HG02678 (cell line): ENCODE measurements at regions not wholly inside any gene's neighbourhood (a gene's known extent, or its start where the extent isn't known, plus 50 kb on each side); places are given as distances from the start of the nearest gene placed in this dataset.
"Not testable (repeated sequence)": the region's sequence is repeated elsewhere in the genome, so short reads cannot be mapped to it uniquely, and the experiment has no call there.

Experiments used
- ATAC-seq: cut with Tn5 transposase; IDR thresholded peaks from one replicate; pipeline ENCODE4 v1.9.1; 2021; ENCODE audit warnings: mild to moderate bottlenecking, moderate library complexity; ENCODE audit not compliant: unreplicated experiment

DNA sequence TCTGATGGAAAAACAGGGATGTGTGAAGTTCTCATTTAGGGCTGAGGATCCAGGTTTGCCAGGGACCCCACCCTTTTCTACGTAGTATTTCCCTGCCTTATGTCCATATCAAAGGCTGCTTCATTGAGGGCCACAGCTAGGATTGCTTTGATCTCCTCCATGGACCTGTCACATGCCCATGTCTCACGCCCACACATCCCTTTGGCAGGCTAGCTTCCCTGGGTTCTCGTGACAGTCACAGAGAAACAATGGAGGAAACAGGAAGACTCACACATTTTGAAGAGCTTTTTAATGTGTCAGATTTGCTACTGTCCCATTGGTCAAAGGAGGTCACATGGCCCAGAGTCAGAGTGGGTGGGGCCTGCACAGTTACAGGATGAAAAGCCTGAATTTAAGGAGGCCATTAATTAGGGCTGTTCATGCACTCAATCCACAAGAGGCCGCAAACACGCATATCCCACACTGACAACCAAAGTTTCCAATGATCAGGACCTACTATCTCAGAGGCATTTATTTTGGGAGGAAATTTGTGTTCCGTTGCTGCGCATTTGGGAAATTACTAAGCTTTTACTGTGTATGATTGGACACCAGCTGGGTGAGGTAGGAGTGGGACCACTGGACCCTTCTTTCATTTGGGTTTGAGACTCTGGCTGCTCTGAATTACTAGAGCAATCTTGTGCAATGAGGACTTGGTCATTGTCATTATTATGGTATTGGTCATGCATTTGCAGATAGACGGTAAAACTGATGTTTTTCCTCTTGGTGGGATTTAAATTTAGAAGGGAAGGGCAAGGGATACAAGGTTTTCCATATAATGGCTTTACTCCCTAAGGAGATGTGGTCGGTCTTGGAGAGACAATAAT is 266.2 kb downstream of the KTN1 start:
- ATAC-seq, result no peak

DNA sequence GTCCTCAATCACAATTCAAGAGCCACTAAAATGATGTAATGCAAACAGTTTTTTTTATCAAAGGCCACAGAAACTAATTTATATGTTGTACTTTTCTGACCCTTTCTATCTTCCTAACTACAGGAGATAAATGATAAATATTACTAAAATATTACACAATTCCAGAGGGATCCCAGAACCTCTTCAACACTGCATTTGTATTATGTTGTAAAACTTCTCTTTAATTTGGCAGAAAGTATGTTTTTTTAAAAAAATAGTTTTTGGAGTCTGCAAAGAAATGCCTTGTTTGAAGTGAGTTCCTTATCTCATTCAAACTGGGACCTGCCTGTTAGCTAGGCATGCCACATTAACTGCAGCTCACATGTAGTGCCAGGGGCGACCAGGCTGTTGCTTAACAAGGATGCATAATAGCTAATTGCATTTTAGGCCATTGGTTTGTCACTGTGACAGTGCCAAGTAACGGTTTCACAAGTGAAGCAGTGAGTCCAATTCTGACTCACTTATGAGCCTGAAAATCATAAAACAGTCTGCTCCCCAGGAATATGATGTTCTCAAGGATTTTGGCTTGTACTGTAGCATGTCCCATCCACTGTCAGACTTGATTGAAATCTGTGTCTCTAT is 266.9 kb downstream of the KTN1 start:
- ATAC-seq, result no peak

DNA sequence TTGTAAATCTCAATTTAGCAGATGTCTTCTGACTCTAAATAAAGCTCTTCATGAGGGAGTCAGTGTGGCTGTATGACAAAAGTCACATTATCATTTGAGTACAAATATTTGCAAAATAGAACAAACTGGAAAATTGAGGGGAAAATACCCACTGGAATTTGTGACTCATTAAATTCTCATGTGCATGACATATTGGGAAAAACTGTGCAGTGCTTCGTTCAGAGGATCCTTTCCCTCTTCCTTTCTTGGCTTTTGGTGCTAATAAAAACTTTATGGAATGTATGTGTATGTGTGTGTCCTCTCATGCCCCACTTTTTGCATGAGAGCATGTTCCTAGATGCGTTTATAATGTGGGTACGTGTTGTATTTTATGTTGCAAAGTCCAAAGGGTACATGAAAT is 267.8 kb downstream of the KTN1 start:
- no peak for ATAC-seq

DNA sequence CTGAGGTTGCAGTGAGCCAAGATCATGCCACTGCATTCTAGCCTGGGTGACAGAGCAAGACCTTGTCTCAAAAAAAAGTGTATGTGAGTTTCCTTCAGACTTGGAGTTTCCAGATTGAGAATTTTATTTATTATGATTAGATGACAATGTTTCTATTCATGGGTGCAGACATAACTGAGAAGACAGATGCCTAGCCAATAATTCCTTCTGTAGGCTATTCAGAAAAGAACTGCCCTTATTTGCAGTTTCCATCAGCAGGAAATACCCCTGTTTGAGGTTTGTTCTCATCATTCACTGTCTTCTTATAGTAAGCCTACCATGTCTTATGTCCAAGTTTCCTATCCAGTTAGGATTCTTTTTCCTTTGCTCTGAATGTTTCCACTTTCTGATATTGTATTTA is 269.0 kb downstream of the KTN1 start:
- ATAC-seq, result no peak

DNA sequence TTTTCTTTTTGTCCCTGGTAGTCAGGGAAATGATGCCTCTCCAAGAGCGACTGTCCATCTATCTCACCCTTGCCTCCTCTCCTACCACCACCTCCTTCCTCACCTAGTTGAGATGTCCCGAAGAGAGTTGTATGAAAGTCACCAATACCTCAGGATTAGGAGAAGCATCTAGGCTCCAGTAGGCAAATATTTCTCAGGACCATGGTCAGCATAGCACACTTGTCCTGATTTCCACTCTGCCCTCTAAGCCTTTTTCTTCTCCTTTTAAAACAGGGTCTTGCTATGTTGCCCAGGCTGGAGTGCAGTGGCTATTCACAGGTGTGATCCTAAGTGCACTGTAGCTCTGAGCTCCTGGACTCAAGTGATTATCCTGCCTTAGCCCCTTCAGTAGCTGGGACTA is 268.4 kb upstream of the PELI2 start:
- no peak for ATAC-seq

DNA sequence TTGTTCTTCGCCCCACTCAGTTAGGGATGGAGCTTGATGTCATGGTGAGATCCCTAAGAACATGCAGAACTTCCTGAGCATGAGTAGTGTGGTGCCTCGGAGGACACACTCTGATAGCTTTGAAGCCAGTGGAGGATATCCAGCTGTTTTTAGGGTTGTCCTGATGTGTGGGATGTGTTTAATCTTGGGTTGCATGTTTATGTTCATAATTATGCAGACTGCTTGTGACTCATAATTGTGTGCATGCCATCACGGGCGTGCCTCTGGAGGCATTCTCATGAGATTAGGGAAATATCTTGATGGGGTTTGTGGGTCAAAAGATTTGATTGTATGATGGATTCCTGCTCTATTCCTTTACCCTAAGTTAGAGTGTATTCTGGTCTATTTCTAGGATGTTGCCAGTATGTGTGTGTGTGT is 267.4 kb upstream of the PELI2 start:
- ATAC-seq, result no peak

DNA sequence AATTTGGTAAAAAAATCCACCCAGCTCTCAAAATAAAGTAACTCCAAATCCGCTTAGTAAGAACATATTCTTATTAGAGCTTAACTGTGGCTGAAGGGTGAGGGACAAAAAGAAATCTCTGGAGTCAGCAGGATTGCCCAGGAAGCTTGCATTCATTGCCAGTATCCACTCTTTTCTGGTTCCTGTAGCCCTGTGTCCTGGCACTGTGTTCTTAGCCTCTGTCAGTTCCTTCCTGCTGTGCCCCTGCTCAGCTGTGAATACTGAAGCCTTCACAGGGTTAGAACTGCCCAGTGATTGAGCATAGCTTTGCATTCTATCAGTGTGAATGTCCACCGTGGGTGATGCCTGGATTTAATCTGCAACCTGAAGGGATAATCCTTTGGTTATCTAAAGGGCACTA is 266.9 kb upstream of the PELI2 start:
- no peak for ATAC-seq

DNA sequence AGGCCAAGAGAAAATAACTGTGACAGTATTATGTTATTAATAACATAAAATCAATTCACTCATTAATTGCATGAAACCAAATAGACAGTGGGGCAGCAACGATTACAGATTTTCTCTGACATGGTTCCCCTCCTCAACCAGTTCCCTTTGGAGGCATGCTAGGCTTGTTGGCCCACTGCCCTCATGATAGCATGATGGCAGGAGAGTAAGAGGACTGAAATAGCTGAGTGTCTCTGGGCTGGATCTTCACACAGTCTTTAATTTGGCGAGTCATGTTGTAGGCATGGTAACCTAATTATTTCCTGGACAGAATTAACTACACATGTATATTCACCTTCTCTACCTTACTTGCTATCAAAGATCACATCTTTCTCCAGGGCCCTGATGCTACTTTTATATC is 266.2 kb upstream of the PELI2 start:
- no peak for ATAC-seq

DNA sequence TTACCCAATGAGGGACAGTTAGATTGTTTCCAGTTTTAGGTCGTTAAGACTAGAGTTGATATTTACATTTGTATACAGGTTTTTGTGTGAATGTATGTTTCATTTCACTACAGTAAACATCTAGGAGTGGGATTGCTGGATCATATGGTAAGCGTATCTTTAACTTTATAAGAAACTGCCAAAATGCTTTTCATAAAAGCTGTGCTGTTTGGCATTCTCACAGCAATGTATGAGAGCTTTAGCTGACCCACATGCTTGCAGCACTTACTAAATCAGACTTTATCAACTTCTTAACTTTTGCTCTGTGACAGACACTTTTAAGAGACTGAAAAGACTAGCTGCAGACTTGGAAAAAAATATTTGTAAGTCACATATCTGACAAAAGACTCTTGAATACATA is 262.5 kb upstream of the PELI2 start:
- no peak for ATAC-seq

DNA sequence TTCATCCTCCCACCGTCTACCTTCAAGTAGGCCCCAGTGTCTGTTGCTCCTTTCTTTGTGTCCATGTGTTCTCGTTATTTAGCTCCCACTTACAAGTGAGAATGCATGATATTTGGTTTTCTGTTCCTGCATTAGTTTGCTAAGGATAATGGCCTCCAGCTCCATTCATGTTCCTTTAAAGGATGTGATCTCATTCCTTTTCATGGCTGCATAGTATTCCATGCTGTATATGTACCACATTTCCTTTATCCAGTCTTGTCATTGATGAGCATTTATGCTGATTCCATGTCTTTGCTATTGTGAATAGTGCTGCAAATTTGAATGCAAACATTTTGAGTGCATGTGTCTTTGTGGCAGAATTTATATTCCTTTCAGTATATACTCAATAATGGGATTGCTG is 259.6 kb upstream of the PELI2 start:
- ATAC-seq, result no peak

DNA sequence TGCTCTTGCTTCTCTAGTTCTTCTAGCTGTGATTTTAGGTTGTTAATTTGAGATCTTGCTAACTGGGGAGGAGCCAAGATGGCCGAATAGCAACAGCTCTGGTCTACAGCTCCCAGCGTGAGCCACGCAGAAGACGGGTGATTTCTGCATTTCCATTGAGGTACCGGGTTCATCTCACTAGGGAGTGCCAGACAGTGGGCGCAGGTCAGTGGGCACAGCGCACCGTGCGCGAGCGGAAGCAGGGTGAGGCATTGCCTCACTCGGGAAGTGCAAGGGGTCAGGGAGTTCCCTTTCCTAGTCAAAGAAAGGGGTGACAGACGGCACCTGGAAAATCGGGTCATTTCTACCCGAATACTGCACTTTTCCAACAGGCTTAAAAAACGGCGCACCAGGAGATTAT is 256.6 kb upstream of the PELI2 start:
- not testable (repeated sequence) for ATAC-seq

DNA sequence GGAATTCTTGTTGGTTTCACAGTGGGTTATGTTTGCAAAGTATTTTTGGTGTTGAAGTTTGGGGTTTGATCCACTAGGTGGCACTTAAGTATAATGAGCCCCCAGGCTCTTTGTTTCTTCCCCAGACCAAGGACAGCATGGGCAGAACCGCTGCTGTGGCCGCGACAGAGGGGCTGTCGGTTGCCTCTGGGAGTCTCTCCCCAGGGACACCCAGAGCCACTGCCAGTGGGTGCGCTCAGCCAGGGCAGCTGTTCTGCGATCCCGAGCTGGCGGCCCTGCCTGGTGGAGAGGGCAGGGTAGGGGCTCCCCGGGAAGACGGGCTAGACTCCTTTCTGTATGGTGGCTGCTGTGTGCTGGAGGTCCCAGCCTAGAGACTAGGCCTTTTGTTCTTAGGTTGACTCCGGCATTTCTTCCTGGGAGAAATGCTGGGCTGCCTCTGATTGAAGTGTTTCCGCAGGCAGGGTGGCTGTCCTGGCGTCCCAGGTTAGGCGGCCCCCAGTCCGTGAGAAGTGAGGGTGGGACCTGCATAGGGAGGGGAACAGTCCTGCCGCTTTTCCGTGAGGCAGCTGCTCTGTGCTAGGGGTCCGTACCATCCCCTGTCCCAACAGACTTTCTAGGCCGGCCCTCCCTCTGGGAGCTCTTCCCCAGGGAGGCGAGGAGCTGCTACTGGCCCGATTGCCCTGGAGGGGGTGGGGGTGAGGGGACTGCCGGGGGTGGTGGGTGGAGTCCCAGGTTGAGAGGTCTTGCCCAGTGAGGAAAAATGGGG is 253.1 kb upstream of the PELI2 start:
- ATAC-seq, result no peak

DNA sequence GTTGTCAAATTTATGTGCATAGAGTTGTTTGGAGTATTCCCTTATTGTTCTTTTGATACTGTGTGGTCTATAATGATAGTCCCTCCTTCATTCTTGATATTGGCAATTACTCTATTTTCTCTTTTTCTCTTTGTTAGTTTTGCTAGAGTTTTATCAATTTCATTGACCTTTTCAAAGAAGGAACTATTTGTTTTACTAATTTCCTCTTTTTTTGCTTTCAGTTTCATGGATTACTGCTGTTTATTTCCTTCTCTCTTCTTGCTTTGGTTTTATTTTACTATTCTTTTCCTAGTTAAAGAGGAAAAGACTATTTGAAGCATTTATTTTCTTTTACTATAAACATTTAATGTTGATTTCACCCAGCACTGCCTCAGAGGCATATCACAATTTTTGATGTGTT is 250.9 kb upstream of the PELI2 start:
- ATAC-seq, result no peak

DNA sequence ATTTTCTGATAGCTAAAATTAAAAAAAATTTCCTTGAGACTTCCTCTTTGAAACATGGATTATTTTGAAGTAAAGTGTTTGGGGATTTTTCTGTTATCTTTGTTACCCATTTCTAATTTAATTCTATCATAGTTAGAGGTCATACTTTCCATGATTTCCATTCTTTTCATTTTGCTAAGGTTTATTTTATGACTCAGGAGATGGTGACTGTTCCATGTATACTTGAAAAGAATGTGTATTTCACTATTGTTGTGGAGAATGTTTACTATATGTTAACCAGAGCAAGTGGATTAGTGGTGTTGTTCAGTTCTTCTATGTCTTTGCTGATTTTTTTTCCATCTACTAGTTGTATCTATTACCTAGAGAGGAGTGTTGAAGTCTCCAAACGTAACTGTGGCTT is 250.5 kb upstream of the PELI2 start:
- ATAC-seq, result no peak

DNA sequence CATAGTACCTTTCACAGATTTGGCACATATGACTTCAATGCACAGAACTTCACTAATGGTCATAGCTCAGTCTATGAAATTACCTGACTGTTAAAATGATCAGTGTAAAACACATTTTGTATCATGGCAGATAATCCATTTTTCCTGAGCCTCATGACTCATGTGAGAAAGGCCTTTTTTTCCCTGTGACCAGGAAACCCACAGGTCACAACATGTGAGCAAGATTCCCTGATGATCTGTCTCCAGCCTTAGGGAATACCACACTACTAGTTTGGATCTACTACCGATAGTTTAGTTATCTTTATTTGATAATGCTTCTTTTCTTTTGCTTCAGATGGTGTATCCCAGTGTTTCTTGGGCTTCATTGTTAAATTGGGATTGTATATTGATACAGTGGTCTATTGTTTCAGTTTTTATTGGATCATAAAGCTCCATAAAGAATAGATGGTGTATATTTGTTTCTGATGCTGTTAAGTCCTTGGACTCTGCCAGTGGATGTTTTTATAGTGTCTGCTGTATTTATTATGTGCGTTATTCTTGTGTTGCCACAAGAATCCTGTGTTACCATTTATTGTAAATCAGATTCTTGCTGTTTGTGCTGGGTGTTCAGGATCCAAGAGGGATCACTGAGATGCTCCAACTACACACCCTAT is 248.7 kb upstream of the PELI2 start:
- no peak for ATAC-seq

DNA sequence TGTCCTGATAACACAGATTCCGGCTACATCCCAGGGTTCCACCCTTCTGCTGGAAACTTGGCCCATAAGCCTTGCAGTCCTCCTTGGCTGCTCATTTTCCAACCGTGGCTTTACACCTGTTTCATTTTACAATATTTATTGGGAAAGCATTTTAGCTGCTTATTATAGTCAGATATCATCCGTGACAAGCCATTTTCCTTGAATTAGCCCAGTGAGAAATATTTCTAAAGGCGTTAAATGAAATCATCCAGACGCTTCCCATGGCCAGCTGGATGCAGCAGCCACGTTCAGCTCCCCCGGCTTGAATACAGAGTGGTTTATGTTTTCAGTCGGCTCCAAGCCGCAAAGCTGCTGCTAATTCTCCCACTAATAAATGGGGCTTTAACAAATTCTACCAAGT is 245.0 kb upstream of the PELI2 start:
- ATAC-seq, result no peak

DNA sequence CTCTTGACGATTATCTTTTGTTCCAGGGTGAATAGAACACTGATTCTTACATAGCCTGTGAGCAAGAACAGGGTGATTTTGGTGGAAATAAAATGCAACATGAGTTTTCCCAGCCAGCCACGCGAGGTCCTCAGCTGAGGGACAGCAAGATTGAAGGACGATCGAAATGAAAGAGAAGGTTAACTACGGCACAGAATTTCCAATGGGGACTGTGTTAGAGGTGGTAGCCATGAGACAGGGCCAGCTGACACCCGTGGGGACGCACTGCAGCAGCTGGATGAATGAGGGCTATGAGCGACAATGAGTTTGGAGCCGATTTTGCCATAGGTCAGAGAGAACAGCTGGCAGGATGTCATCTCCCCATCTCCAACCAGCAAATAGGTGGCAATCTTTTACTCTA is 243.4 kb upstream of the PELI2 start:
- no peak for ATAC-seq

DNA sequence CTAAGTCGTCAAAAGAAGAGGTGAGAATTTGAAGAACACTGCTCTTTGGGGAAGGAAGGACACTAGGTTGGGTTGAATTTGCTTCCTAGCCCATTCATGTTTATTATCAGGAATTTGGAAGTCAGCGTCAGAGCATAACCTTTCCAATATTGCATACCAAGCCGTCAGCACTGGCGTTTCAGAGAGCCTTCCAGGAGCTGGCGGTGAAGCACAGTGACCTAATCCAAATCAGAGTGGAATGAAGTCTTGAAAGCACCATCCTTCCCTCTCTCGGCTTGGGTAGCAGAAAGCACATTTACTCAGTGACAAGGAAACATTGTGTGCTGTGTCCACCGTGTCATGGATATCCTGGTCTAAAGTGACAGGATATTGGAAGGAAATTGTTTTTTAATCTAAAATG is 240.3 kb upstream of the PELI2 start:
- no peak for ATAC-seq

DNA sequence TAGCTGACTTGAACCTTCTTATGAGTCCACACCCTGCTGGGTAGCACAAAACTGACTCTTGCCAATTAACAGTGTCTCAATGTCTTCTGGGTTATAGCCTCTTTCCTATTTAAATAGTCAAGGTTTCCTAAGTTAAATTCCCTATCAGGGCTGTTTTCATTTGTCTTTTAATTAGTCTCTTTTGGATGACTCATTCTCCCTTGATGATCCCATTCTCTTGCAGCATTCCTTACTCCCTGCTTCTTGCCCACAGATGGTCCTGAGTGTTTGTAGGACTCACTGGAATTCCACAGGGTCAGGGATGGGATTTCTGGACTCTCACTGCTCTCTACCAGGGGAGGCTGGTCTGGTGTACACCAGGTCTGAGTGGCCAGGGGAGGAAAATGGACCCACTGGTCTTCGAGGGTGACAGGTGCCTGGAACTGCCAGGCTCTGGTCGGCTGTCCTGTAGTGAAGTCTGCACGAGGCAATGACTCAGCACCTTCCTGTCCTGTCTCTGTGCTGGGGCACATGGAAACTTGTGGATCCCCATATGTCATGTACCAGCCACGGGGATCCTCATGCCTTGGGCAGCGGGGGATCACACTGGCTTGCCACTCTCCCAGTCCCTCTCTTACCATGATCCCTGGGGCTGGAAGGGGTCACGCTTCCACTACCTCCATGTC is 236.5 kb upstream of the PELI2 start:
- ATAC-seq, result no peak

DNA sequence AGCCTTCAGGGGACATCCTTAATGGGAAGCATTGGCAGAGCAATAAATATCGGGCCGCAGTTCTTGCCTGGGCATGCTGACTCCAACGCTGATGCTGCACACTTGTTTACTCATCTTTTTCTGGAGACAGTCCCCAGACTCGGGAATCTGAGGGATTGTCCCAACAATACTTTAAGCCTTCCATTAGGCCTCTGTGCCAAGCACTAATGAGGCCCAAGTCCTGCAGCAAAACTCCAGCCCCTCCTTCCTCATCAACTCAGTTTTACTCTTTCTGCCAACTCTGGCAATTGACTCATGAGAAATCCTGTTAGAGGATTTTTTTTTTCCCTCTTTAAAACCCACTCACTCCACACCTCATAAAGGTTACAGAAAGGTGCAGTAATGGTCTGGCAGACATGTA is 233.4 kb upstream of the PELI2 start:
- ATAC-seq, result no peak

DNA sequence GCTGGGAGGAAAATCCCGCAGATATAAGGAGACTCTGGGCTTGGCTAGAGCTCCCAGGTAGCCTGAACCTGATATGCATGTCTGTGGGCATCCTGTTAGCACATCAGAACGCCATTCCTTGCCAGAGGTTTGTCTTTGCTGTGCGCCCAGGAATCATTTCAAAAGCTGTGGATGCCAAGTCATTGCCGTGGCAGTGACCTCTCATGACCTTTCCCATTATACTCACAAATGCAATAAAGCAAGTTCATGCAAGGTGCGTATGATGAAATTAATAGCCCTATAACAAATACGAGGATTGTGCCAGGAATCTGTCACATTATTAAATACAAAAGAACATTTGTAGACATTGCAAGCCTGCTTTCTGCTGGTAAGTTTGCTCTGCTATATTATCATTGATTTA is 229.1 kb upstream of the PELI2 start:
- ATAC-seq, result no peak
